ENCODE measurements at regions not wholly inside any gene's neighbourhood (a gene's known extent, or its start where the extent isn't known, plus 50 kb on each side); places are given as distances from the start of the nearest gene placed in this dataset.
"Not testable (repeated sequence)": the region's sequence is repeated elsewhere in the genome, so short reads cannot be mapped to it uniquely, and the experiment has no call there.

DNA sequence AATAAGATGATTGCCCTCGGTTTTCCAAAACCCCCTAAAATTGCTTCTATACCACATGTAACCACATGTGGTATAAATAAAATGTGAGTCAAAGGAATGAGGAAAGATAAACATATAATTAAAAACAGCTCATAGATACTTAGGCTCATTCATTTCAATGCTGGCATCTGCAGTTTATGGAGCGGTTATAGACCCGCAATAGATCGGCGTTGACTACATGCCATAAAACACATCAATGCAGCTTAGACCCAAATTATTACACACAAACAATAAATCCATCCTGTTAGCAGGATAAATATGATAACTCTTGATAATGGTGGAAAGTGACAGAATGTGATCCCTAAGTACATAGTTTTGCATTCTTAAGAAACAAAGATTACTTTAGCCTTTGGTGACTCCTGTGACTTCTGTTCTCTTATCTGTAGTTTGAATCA, 143.7 kb downstream of the NR2F2 start:
- TF ChIP-seq, protein P1, sequence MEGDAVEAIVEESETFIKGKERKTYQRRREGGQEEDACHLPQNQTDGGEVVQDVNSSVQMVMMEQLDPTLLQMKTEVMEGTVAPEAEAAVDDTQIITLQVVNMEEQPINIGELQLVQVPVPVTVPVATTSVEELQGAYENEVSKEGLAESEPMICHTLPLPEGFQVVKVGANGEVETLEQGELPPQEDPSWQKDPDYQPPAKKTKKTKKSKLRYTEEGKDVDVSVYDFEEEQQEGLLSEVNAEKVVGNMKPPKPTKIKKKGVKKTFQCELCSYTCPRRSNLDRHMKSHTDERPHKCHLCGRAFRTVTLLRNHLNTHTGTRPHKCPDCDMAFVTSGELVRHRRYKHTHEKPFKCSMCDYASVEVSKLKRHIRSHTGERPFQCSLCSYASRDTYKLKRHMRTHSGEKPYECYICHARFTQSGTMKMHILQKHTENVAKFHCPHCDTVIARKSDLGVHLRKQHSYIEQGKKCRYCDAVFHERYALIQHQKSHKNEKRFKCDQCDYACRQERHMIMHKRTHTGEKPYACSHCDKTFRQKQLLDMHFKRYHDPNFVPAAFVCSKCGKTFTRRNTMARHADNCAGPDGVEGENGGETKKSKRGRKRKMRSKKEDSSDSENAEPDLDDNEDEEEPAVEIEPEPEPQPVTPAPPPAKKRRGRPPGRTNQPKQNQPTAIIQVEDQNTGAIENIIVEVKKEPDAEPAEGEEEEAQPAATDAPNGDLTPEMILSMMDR (IDR thresholded peaks at IDR 0.05; ENCODE audit: low read length, missing control alignments) = no peak
- no peak for DNase-seq (ENCODE audit: low read depth)
- H3K4me3 ChIP-seq (replicated peaks; ENCODE audit: low read depth, low read length) = no peak overlapping the region

DNA sequence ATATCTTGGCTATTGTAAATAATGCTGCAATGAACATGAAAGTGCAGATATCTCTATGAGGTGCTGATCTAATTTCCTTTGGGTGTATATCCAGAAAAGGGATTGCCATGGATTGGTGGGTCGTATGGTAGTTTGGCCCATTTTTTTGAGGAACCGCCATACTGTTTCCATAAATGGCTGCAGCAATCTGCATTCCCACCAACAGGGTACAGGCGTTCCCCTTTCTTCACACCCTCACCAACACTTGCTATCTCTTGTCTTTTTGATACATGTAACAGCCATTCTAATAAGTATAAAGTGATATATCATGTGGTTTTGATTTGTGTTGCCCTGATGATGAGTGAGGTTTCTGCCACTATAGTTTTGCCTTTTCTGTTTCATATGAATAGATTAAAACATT, 146.7 kb downstream of the NR2F2 start:
- TF ChIP-seq, protein P1 (IDR thresholded peaks at IDR 0.05; ENCODE audit: low read length, missing control alignments) = no peak
- no peak for DNase-seq (ENCODE audit: low read depth)

DNA sequence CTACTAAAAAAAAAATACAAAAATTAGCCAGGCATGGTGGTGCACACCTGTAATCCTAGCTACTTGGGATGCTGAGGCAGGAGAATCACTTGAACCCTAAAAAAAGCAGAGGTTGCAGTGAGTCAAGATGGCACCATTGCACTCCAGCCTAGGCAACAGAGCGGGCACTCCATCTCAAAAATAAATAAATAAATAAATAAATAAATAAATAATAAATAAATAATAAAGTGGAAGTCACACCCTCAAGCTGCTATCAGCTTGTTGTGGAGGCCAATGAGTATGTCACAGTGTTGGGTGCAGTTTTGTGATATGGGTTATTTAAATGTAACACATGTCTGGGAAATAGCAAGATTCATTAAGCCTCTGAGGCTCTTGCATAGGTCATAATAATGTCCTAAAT, 153.9 kb downstream of the NR2F2 start:
- H3K4me3 ChIP-seq (replicated peaks; ENCODE audit: low read depth, low read length); DNase-seq (ENCODE audit: low read depth): not testable (repeated sequence)

More for the DNA sequence above, 146.7 kb downstream of the NR2F2 start:
- no peak overlapping the region for H3K4me3 ChIP-seq (replicated peaks; ENCODE audit: low read depth, low read length)

DNA sequence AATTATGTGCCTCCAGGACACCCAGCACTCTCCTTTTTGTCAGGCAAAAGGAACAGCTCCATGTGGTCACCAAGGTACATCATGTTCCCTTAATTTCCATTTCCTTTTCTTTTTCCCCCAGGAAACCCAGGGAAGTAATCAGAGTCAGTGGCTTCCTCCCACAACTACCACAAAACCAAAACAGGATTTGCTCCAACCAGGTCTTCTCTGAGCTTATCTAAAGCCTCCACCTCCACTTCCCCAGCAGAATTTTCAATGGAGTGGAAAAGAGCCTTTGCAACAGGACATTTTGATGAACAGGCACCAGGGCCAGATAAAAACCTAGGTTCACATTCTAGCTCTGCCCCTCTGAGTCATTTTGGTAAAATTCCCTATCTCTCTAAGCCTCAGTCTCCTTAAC, 154.3 kb downstream of the NR2F2 start:
- DNase-seq (ENCODE audit: low read depth) = no peak
- TF ChIP-seq, protein P1 (IDR thresholded peaks at IDR 0.05; ENCODE audit: low read length, missing control alignments) = no peak
- H3K4me3 ChIP-seq (replicated peaks; ENCODE audit: low read depth, low read length) = no peak overlapping the region

DNA sequence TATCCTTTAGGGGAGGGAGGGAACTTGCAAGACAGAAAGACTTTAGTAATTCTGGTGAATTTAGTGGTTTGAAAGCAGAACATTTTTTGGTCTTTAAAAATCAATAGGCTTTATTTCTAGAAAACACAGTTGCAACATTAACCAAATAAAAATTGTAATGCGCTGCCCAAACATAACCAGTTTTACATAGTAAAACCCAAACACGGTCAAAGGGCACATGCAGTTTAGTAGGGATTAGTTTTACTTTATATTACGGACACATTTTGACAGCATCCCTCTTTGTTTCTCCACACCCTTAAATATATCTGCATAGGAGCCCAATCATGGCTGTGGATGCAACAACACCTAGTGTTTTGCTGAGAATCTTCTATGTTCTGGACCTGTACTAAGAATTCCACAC, 156.7 kb downstream of the NR2F2 start:
- DNase-seq (ENCODE audit: low read depth) = no peak
- no peak overlapping the region for H3K4me3 ChIP-seq (replicated peaks; ENCODE audit: low read depth, low read length)
- TF ChIP-seq, protein P1 (IDR thresholded peaks at IDR 0.05; ENCODE audit: low read length, missing control alignments) = no peak

DNA sequence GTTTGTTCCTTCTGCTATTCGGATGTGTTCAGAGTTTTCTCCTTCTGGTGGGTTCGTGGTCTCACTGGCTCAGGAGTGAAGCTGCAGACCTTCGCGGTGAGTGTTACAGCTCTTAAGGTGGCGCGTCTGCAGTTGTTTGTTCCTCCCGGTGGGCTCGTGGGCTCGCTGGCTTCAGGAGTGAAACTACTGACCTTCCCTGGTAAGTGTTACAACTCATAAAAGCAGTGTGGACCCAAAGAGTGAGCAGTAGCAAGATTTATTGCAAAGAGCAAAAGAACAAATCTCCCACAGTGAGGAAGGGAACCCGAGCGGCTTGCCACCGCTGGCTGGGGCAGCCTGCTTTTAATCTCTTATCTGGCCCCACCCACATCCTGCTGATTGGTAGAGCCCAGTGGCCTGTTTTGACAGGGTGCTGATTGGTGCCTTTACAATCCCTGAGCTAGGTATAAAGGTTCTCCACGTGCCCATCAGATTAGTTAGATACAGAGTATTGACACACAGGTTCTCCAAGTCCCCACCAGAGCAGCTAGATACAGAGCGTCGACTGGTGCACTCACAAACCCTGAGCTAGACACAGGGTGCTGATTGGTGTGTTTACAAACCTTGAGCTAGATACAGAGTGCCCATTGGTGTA, 160.7 kb downstream of the NR2F2 start:
- DNase-seq (ENCODE audit: low read depth); H3K4me3 ChIP-seq (replicated peaks; ENCODE audit: low read depth, low read length): not testable (repeated sequence)

DNA sequence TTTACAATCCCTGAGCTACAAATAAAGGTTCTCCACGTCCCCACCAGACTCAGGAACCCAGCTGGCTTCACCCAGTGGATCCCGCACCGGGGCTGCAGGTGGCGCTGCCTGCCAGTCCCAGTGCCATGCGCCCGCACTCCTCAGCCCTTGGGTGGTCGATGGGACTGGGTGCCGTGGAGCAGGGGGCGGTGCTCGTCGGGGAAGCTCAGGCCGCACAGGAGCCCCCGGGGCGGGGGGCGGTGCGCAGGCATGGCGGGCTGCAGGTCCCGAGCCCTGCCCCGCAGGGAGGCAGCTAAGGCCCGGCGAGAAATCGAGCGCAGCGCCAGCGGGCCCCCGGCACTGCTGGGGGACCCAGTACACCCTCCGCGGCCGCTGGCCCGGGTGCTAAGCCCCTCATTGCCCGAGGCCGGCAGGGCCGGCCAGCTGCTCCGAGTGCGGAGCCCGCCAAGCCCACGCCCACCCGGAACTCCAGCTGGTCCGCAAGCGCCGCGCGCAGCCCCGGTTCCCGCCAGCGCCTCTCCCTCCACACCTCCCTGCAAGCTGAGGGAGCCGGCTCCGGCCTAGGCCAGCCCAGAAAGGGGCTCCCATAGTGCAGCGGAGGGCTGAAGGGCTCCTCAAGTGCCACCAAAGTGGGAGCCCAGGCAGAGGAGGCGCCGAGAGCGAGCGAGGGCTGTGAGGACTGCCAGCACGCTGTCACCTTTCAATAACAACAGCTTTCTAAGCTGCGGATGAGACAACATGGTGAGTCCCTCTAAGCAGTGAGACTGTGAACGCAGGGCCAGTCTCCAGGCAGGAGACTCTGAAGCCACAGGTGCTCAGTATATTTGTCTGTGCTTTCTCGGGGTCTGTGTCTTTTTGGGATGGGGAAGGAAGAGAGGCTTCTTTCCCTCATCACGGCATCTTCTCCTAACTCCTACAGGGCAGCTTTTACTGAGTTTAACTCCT, 161.5 kb downstream of the NR2F2 start:
- DNase-seq (ENCODE audit: low read depth); H3K4me3 ChIP-seq (replicated peaks; ENCODE audit: low read depth, low read length): not testable (repeated sequence)

DNA sequence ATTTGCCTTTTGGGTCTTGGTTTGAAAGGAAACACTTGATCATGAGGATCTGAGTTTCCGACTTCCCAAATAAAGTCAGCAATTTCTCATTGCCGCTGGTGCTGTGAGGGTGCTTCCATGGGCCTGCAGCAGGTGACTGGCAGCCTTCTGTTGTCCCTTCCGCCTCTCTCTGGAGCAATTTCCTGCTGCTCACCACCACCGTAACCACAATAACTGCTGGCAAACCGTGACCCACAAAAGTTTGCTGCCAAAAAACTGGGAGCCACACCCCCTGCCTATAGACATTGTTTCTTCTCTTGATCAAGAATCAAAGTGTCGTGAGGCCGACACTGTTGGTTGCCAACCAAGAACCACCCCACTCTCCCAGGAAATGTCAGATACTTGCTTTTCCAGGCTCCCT, 164.0 kb downstream of the NR2F2 start:
- TF ChIP-seq, protein P1 (IDR thresholded peaks at IDR 0.05; ENCODE audit: low read length, missing control alignments) = no peak
- H3K4me3 ChIP-seq (replicated peaks; ENCODE audit: low read depth, low read length) = no peak overlapping the region
- DNase-seq (ENCODE audit: low read depth) = no peak

Measured in fibroblast of pulmonary artery (primary cell).